H9 (cell line): ENCODE measurements at regions not wholly inside any gene's neighbourhood (a gene's known extent, or its start where the extent isn't known, plus 50 kb on each side); places are given as distances from the start of the nearest gene placed in this dataset.

ENCODE experiments used
- DNase-seq: peaks from one replicate; pipeline ENCODE4 v3.0.0-alpha.2; 2017
- H2AFZ ChIP-seq: one replicate; pipeline ENCODE4 v1.6.1; 2013; ENCODE audit warnings: mild to moderate bottlenecking, low read length, control low read depth, moderate library complexity
- H2AK5ac ChIP-seq: 2 replicates; pipeline ENCODE4 v1.6.1; 2013; ENCODE audit warnings: low read length, control low read depth, mixed read lengths; ENCODE audit not compliant: insufficient read length
- H2BK120ac ChIP-seq: one replicate; pipeline ENCODE4 v1.6.1; 2013; ENCODE audit warnings: low read depth, mild to moderate bottlenecking, low read length, control low read depth, inconsistent platforms; ENCODE audit not compliant: poor library complexity, severe bottlenecking
- H2BK12ac ChIP-seq: 2 replicates; pipeline ENCODE4 v1.6.1; 2013; ENCODE audit warnings: low read length, control low read depth, mixed read lengths, low read depth; ENCODE audit not compliant: insufficient read length
- H2BK15ac ChIP-seq: 2 replicates; pipeline ENCODE4 v1.6.1; 2013; ENCODE audit warnings: low read depth, low read length, control low read depth
- H2BK20ac ChIP-seq: one replicate; pipeline ENCODE4 v1.6.1; 2013; ENCODE audit warnings: low read depth, mild to moderate bottlenecking, low read length, control low read depth, inconsistent platforms; ENCODE audit not compliant: poor library complexity, severe bottlenecking
- H2BK5ac ChIP-seq: 2 replicates; pipeline ENCODE4 v1.6.1; 2013; ENCODE audit warnings: low read length, control low read depth, mixed read lengths; ENCODE audit not compliant: insufficient read length
- H3K14ac ChIP-seq: 2 replicates; pipeline ENCODE4 v1.6.1; 2013; ENCODE audit warnings: low read length, control low read depth; ENCODE audit not compliant: insufficient read depth
- H3K18ac ChIP-seq: 2 replicates; pipeline ENCODE4 v1.6.1; 2013; ENCODE audit warnings: low read depth, mild to moderate bottlenecking, mixed read lengths, low read length, control low read depth; ENCODE audit not compliant: insufficient read length
- H3K23ac ChIP-seq: 2 replicates; pipeline ENCODE4 v1.6.1; 2013; ENCODE audit warnings: low read length, control low read depth, mixed read lengths, low read depth; ENCODE audit not compliant: insufficient read length
- H3K23me2 ChIP-seq: 2 replicates; pipeline ENCODE4 v1.6.1; 2013; ENCODE audit warnings: low read depth, mild to moderate bottlenecking, mixed read lengths, low read length, control low read depth; ENCODE audit not compliant: insufficient read length, poor library complexity, severe bottlenecking
- H3K27ac ChIP-seq: 2 replicates; pipeline ENCODE4 v1.5.1; 2013; ENCODE audit warnings: low read length, control low read depth, mixed read lengths, low read depth; ENCODE audit not compliant: insufficient read length
- H3K27me3 ChIP-seq: 2 replicates; pipeline ENCODE4 v1.6.1; 2013; ENCODE audit warnings: low read length, control low read depth, inconsistent platforms; ENCODE audit not compliant: insufficient read depth
- H3K4ac ChIP-seq: 2 replicates; pipeline ENCODE4 v1.6.1; 2013; ENCODE audit warnings: low read depth, mild to moderate bottlenecking, control low read depth, inconsistent platforms, low read length, moderate library complexity
- H3K4me1 ChIP-seq: 2 replicates; pipeline ENCODE4 v1.6.1; 2013; ENCODE audit warnings: low read length, control low read depth, inconsistent platforms; ENCODE audit not compliant: insufficient read depth
- H3K4me2 ChIP-seq: 2 replicates; pipeline ENCODE4 v1.6.1; 2013; ENCODE audit warnings: low read length, control low read depth, mixed read lengths; ENCODE audit not compliant: insufficient read length, insufficient read depth
- H3K56ac ChIP-seq: 2 replicates; pipeline ENCODE4 v1.6.1; 2013; ENCODE audit warnings: low read depth, mild to moderate bottlenecking, mixed read lengths, low read length, control low read depth; ENCODE audit not compliant: insufficient read length
- H3K79me1 ChIP-seq: 2 replicates; pipeline ENCODE4 v1.6.1; 2013; ENCODE audit warnings: low read depth, mild to moderate bottlenecking, moderate library complexity, low read length, control low read depth, inconsistent platforms; ENCODE audit not compliant: insufficient read depth, poor library complexity, severe bottlenecking
- H3K79me2 ChIP-seq: 2 replicates; pipeline ENCODE4 v1.6.1; 2013; ENCODE audit warnings: low read length, control low read depth, inconsistent platforms; ENCODE audit not compliant: insufficient read depth
- H3K9ac ChIP-seq: 2 replicates; pipeline ENCODE4 v1.6.1; 2013; ENCODE audit warnings: low read length, control low read depth, mixed read lengths; ENCODE audit not compliant: insufficient read length; ENCODE audit errors: extremely low read depth
- H3K9me3 ChIP-seq: one replicate; pipeline ENCODE4 v1.6.1; 2013; ENCODE audit warnings: low read depth, low read length, inconsistent platforms; ENCODE audit not compliant: control insufficient read depth
- H3T11ph ChIP-seq: one replicate; pipeline ENCODE4 v1.6.1; 2013; ENCODE audit warnings: mild to moderate bottlenecking, low read length, control low read depth, inconsistent platforms
- H4K20me1 ChIP-seq: one replicate; pipeline ENCODE4 v1.6.1; 2013; ENCODE audit not compliant: control insufficient read depth, insufficient read length, insufficient read depth
- H4K5ac ChIP-seq: 2 replicates; pipeline ENCODE4 v1.6.1; 2013; ENCODE audit warnings: low read depth, mild to moderate bottlenecking, mixed read lengths, low read length, control low read depth; ENCODE audit not compliant: insufficient read length
- H4K8ac ChIP-seq: replicated peaks from 2 replicates; pipeline ENCODE4 v1.6.1; 2013; ENCODE audit warnings: low read length, control low read depth, mixed read lengths, low read depth; ENCODE audit not compliant: insufficient read length
- H4K91ac ChIP-seq: 2 replicates; pipeline ENCODE4 v1.6.1; 2013; ENCODE audit warnings: low read depth, mild to moderate bottlenecking, moderate library complexity, mixed read lengths, low read length, control low read depth; ENCODE audit not compliant: insufficient read length
- H3K27ac Mint-ChIP-seq, 3 experiments: 2 replicates in 2 of 3; 3 replicates in 1 of 3; pipeline ENCODE4 v1.8.0; 2020 to 2021; ENCODE audit warnings: mixed read lengths in 3 of 3, mild to moderate bottlenecking in 1 of 3, moderate library complexity in 1 of 3
- H3K27me3 Mint-ChIP-seq: 2 replicates; pipeline ENCODE4 v1.8.0; 2021; ENCODE audit warnings: low read depth, mild to moderate bottlenecking, moderate library complexity, mixed read lengths
- H3K36me3 Mint-ChIP-seq, 3 experiments: 2 replicates in 2 of 3; 3 replicates in 1 of 3; pipeline ENCODE4 v1.8.0; 2020 to 2021; ENCODE audit warnings: low read depth in 3 of 3, mixed read lengths in 3 of 3; ENCODE audit not compliant: insufficient read depth in 1 of 3
- H3K4me1 Mint-ChIP-seq, 2 experiments: 2 replicates each; pipeline ENCODE4 v1.8.0; 2020; ENCODE audit warnings: mixed read lengths in 2 of 2
- H3K4me3 Mint-ChIP-seq, 2 experiments: 2 replicates in 1 of 2; 3 replicates in 1 of 2; pipeline ENCODE4 v1.8.0; 2020 to 2021; ENCODE audit warnings: mild to moderate bottlenecking in 2 of 2, mixed read lengths in 2 of 2, moderate library complexity in 1 of 2
- H3K9me3 Mint-ChIP-seq, 2 experiments: 2 replicates in 1 of 2; 3 replicates in 1 of 2; pipeline ENCODE4 v1.8.0; 2020; ENCODE audit warnings: mild to moderate bottlenecking in 2 of 2, mixed read lengths in 2 of 2, moderate library complexity in 1 of 2
- WGBS: extraction: QIAGEN DNeasy Blood & Tissue Kit; methylation state at CpG from one replicate; pipeline ENCODE4 v1.1.7; 2013; ENCODE audit warnings: missing lambda C conversion rate, low lambda C conversion rate, mixed read lengths; ENCODE audit not compliant: insufficient read length; ENCODE audit errors: extremely low coverage; 5-methylcytosine and 5-hydroxymethylcytosine counted together
- TF ChIP-seq, protein P1 (sequence below): fragments of 200-600 bp; sonication (generic); conservative IDR thresholded peaks from 3 replicates; pipeline ENCODE4 v1.8.0; 2021; ENCODE audit warnings: antibody characterized with exemption, mild to moderate bottlenecking

DNA sequence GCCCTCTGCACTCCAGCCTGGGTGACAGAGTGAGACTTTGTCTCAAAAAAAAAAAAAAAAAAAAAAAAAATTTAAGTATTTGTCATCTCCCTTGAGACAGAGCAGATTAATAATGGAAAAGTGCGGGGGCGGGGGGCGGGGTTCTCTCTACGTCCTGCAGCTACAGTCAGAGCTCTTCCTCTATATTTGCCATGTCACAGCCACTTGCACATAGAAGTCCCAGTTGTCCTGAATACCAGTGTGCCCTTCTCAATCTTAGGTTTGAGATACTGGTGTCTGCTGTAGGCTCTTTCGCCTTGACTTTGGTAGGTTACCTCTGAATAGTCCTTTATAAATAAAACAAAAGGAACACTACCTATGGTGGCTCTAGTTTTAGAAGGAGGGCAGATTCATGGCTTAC lies 237.8 kb upstream of the PGRMC2 start:
- Histone ChIP-seq H3T11ph (no peak overlapping the region), H3K4me1 (peaks cover 6% of the 10 kb centered on the region; the same call in 1 of the 2 replicates), H3K14ac (no peak overlapping the region), H3K79me2 (no peaks in the 10 kb centered on the region), H3K27me3 (no peaks in the 10 kb centered on the region), H4K5ac (no peak overlapping the region), H3K23me2 (no peaks in the 10 kb centered on the region), H3K23ac (no peak overlapping the region), H3K56ac (no peak overlapping the region), H4K8ac (no peak overlapping the region), H2AK5ac (no peak overlapping the region), H3K79me1 (no peaks in the 10 kb centered on the region), H3K18ac (no peak overlapping the region), H4K20me1 (no peaks in the 10 kb centered on the region), H4K91ac (no peak overlapping the region), H2BK12ac (no peak overlapping the region), H2BK15ac (no peak overlapping the region), H3K9ac (no peak overlapping the region), H2AFZ (no peak overlapping the region), H3K9me3 (no peaks in the 10 kb centered on the region), H3K4ac (no peak overlapping the region), H2BK5ac (no peak overlapping the region), H2BK120ac (no peak overlapping the region), H2BK20ac (no peak overlapping the region), H3K4me2 (no peak overlapping the region), H3K27ac (no peak overlapping the region)
- TF ChIP-seq, protein P1, sequence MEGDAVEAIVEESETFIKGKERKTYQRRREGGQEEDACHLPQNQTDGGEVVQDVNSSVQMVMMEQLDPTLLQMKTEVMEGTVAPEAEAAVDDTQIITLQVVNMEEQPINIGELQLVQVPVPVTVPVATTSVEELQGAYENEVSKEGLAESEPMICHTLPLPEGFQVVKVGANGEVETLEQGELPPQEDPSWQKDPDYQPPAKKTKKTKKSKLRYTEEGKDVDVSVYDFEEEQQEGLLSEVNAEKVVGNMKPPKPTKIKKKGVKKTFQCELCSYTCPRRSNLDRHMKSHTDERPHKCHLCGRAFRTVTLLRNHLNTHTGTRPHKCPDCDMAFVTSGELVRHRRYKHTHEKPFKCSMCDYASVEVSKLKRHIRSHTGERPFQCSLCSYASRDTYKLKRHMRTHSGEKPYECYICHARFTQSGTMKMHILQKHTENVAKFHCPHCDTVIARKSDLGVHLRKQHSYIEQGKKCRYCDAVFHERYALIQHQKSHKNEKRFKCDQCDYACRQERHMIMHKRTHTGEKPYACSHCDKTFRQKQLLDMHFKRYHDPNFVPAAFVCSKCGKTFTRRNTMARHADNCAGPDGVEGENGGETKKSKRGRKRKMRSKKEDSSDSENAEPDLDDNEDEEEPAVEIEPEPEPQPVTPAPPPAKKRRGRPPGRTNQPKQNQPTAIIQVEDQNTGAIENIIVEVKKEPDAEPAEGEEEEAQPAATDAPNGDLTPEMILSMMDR, result no peak
- WGBS, result no CpG with 5 or more reads among the region's 5 CpGs
- Mint-ChIP-seq H3K9me3 (no peaks in the 10 kb centered on the region), H3K4me3 (no peak overlapping the region), H3K27me3 (no peaks in the 10 kb centered on the region), H3K4me1 (peaks cover 29 to 33% of the 10 kb centered on the region in 2 experiments), H3K27ac (no peak overlapping the region), H3K36me3 (no peaks in the 10 kb centered on the region)
- no peak for DNase-seq
